Fibroblast of mammary gland (primary cell): ENCODE measurements at regions not wholly inside any gene's neighbourhood (a gene's known extent, or its start where the extent isn't known, plus 50 kb on each side); places are given as distances from the start of the nearest gene placed in this dataset.
A peak's percentile ranks its signal among the peaks of the same experiment; 100 is the strongest.

Source experiments
- DNase-seq: peaks from one replicate; pipeline ENCODE4 v3.0.0-alpha.2; 2010; ENCODE audit warnings: low read depth
- H3K4me3 ChIP-seq: 2 replicates; pipeline ENCODE4 v1.5.1; 2011; ENCODE audit warnings: low read depth, mild to moderate bottlenecking, low read length, moderate library complexity; ENCODE audit not compliant: control insufficient read depth
- CTCF ChIP-seq: conservative IDR thresholded peaks from 2 replicates; pipeline ENCODE4 v1.5.1; 2011; ENCODE audit warnings: low read depth, low read length, inconsistent platforms; ENCODE audit not compliant: control insufficient read depth, insufficient read depth

DNA sequence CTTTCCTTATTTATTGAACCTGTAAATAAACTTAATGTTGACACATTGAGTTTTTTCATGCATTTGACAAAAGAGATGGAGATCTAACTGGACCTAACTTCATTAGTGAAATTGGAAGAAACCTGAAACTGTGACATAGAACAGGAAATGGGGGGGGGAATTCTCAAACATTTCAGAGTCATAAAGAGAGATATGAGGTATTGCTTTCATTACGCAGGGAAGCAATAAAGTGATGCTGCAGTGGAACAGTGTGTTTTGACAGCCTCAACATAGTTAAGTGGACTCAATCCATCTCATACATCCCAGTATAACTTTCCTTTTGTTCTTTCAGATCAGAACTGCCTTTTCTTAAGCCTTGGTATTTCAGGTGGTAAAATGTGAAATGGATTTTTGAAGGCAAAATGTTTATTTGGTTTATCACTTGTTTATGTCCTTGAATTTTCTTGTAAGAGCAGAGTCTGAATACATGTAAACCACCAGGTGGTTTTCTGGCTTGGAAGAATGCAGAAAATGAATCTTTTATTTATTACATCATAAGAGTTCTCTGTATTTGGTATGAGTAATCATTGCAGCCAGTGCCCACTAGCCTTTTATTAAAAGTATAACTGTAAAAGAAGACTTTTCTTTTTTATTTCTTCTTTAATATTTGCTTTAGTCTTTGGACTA is 132.5 kb downstream of the ZNF326 start:
- no peak overlapping the region for H3K4me3 ChIP-seq
- no peak for TF ChIP-seq CTCF
- no peak for DNase-seq

DNA sequence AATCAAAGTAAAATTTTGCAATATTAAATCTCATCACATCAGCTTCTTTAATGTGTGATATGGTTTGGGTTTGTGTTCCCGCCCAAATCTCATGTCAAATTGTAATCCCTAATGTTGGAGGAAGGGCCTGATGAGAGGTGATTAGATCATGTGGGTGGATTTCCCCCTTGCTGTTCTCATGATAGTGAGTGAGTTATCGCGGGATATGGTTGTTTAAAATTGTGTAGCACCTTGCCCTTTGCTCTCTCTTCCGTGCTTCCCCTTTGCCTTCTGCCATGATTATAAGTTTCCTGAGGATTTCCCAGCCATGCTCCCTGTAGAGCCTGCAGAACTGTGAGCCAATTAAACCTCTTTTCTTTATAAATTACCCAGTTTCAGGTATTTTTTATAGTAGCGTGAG is 131.9 kb downstream of the ZNF326 start:
- DNase-seq: no peak
- TF ChIP-seq CTCF: no peak

GRCh38 chr1:90122654-90123340 is 127.9 kb downstream of the ZNF326 start:
- no peak for DNase-seq
- TF ChIP-seq CTCF: no peak

More for the DNA sequence above, 131.9 kb downstream of the ZNF326 start:
- no peak overlapping the region for H3K4me3 ChIP-seq

DNA sequence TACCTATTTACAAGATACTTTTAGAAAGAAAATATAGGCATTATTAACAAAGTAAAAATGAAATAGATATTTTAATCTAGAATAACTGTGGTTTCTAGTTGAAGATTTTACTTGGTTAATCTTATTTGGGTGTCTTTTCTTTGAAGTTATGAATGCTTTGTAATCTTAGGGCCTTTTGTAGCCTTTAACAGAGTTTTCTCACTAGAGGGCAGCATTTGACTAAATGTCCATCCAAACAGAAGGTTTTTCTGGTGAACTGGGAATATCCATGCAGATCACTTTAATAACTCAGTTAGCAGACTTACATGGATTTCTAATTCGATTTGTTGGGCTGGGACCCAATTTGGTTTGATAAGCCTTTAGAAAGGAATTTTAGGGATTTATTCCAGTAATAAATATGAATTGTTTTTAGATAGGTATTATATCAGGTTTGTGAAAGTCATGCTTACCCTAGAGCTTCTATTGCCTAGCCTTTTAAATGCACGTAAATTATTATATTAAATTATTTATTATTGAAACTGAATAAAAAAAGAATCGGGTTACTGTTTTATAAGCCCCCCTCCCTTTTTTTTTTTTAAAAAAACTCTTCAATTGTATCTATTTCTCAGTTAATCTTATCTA is 119.7 kb downstream of the ZNF326 start:
- H3K4me3 ChIP-seq: no peak overlapping the region
- peak; percentile 73 for TF ChIP-seq CTCF
- DNase-seq: peak; percentile 59

More at GRCh38 chr1:90122654-90123340, 127.9 kb downstream of the ZNF326 start:
- H3K4me3 ChIP-seq: no peak overlapping the region

DNA sequence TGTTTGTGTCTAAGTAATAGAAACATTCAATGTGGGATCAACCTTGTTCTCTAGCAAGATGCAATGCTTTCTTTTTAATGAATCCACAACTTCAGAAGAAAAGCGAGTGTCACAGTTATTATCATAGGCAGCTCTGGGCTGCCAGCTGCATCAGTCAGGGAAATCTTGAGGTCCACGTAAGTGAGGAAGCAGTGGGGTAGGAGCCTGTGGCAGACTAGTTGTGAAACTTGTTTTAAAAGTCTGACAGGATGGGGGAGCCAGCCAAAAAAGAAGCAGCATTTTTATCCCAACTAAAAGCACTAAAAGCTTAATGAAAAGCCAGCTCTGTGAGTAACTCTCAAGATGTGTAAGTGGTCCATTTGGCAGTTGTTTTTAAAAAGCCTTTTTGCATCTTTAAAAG is 113.1 kb downstream of the ZNF326 start:
- TF ChIP-seq CTCF: no peak
- no peak overlapping the region for H3K4me3 ChIP-seq
- DNase-seq: no peak

GRCh38 chr1:90106311-90106710 is 111.4 kb downstream of the ZNF326 start:
- H3K4me3 ChIP-seq: no peak overlapping the region
- TF ChIP-seq CTCF: no peak
- DNase-seq: no peak
